AG08396 (cell line): ENCODE measurements at regions not wholly inside any gene's neighbourhood (a gene's known extent, or its start where the extent isn't known, plus 50 kb on each side); places are given as distances from the start of the nearest gene placed in this dataset.
A peak's percentile ranks its signal among the peaks of the same experiment; 100 is the strongest.

Experiments
- DNase-seq: peaks from one replicate; pipeline ENCODE4 v3.0.0; 2012; ENCODE audit warnings: low spot score, mixed read lengths

DNA sequence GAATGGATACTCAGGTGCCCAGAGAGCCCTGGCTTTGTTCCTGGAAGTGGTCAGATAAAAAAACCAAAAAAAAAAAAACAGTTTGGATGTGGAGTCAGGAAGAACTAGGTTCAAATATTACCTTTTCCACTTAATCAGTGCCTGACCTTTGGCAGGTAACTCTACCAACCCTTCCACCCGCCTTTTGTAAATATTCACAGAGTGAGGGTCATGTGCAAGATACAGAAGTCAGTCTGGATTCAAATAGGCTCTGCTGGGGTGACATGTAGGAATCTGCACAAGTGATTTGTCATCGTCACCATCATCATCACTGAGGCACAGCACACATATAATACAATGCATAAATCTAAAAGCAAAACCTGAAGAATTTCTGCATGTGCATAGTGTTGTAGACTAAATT lies 490.7 kb downstream of the MIAT start:
- DNase-seq = no peak

DNA sequence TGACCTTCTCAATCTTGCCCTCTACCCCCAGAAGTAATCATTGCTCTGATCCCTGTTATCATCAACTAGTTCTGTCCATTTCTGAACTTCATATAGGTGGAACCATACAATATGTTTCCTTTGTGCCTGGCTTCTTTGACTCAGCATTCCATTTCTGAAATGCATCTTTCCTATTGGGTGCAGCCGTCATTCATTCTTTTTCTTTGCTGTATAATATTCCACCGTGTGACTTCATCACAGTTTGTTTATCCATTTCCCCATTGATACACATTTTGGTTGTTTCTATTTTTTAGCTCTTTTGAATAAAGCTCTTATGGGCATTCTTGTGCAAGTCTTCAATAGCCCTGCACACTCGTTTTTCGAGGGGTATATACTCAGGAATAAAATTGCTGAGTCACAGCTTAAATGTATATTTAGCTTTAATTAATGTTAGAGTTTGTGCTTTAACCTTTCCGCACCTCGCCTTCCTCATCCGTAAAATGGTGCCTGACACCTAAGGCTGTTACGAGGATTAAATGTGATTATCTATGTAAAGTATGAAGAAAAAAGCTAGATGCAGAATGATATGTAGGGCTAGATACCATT lies 491.6 kb downstream of the MIAT start:
- no peak for DNase-seq

DNA sequence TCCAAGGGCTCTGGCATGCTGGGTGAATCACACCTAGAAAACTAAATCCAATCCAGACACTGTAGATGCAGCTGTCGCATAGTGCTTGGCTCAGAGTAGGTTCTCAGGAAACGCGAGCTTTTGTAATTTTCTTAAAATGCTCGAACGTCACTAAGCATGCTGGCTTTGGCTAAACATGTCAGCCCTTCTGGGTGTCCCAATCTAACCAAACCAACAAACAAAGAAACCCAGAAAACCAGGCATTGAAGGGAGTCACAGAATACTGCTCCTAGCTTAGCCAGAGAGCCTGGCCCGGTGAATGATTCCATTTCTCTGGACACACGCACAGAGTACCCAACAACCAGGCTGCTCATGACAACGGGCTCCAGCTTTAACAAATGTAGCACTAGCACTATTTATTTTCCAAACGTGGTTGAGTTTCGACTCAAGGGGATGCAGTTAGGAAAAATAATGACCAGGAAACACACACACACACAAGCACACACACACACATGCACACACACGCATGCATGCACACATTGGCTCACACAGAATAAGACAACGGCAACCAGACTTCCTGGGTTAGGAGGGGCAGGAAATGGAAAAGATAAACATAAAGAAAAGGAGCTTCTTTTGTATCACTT lies 492.6 kb downstream of the MIAT start:
- DNase-seq = no peak

DNA sequence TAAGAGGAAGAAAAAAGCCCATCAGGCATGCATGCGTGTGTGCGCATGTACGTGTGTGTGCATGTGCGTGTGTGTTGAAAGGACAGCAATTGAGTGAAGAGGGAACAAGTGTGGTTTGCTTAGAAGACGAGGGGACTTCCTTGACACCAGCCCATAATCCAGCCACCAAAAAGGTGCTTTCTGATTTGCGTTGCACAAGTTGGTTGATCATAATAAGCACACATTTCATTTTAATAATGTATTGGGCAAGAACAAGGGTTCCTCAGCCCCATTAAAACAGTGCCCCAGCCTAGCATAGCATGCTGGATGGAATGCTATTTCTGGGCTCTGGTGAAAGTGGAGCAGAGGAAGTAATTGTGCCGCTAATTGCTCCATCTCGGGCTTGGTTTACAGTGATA lies 493.2 kb downstream of the MIAT start:
- DNase-seq = no peak

DNA sequence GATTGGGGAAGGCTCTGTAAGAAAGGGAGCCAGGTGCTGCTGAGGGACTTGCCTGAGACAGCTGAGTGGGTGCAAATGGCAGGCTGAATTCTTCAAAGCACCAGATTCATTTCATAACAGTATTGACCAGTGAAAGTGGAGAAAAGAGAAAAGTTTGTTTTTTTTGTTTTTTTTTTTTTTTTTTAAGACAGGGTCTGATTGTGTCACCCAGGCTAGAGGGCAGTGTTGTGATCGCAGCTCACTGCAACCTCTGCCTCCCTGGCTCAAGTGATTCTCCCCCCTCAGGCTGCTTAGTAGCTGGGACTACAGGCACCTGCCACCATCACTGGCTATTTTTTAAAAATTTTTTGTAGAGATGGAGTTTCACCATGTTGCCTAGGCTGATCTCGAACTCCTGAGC lies 494.0 kb downstream of the MIAT start:
- DNase-seq = no peak

DNA sequence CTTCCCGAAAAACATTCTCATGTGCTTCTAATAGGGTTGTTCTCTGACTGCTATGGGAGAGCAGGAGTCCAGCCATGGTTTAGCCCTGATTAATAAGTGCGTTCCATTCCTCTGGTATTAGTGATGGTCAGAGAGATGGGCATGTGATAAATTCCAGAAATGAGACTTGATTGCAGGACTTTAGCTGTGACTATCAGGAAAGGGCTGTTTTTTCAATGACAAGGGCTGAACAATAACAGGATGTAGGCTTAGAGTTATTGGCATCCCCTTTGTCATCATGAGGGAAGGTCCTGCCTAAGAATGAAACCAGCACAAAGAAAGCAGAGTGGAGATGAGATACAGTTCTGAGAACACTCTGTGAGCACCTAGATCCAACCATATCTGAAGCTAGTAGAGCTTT lies 494.6 kb downstream of the MIAT start:
- no peak for DNase-seq

DNA sequence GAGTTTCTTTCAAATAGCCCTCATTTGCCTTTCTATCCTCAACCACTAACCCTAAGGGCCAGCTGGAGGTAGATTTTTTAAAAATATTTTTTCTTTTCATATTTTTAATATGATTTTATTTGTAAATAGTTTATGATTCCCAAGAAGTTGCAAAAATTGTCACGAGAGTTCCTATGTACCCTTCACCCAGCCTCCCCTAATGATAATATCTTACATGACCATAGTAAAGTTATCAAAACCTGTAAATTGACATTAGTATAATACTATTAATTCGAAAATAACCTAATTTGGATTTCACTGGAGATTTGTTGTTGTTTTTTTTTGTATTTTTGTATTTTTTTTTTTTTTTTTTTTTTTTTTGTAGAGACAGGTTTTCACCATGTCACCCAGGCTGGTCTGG lies 495.5 kb downstream of the MIAT start:
- no peak for DNase-seq

DNA sequence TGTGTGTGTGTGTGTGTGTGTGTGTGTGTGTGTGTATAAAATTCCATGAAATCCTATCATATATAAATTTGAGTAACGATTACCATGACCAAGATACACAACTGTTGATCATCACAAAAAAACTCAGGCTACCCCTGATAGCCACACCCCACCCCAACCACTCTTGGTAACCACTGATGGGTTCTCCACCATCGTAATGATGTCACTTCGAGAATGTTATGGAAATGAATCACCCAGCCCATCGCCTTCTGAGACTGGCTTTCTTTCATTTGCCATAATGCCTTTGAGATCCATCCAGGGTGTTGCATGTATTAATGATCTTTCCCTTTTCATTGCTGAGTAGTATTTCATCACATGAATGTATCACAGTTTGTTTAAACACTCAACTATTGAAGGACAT lies 496.0 kb downstream of the MIAT start:
- no peak for DNase-seq

DNA sequence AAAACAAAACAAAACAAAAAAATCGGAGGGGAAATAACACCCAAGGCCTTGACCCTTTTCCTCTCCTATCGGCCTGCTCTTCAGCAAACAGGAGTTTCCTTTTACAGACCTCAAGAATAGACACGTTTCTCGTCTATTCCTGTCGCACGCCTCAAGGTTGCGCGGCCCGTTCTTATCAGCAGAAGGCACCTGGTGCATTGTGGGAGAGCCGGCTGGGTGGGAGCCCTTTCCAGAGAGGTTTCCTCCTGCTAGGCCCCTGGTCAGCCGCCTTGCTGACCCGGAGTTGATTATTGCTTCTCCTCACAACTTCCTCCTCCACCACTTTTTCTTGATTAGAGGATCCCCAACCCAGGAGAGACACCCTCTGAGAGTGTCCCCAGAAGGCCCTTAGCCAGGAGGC lies 497.3 kb downstream of the MIAT start:
- DNase-seq = no peak

DNA sequence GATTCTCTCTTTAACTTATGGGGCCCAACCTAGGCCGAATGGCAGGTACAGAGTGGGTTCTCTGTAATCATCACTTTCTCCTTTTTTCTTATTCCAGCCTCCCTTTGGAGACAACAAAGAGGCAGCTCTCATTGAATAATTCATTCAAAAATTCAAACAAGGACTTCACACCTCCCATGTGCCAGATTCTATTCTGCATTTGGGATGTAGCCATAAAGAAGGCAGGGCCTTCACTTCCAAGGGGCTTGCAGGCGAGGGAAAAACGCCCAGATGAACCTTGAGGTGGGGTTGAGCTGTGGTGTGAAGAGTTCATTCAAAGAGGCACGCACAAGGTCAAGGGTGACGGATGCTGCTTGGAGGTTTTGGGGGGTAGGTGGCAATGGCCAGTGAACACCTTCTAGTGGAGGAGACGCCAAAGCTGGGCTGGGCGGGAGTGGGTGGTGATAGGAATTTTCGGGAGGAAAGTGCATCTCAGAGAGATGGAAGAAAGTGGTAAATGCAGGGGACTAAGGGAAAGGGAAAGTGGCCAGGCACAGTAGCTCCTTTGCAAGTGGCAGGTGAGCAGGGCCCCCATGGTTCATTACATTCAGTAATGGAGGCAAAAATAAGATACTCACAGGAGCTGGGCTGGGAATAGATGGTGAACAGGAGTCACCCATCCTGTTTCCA lies 499.6 kb downstream of the MIAT start:
- no peak for DNase-seq

DNA sequence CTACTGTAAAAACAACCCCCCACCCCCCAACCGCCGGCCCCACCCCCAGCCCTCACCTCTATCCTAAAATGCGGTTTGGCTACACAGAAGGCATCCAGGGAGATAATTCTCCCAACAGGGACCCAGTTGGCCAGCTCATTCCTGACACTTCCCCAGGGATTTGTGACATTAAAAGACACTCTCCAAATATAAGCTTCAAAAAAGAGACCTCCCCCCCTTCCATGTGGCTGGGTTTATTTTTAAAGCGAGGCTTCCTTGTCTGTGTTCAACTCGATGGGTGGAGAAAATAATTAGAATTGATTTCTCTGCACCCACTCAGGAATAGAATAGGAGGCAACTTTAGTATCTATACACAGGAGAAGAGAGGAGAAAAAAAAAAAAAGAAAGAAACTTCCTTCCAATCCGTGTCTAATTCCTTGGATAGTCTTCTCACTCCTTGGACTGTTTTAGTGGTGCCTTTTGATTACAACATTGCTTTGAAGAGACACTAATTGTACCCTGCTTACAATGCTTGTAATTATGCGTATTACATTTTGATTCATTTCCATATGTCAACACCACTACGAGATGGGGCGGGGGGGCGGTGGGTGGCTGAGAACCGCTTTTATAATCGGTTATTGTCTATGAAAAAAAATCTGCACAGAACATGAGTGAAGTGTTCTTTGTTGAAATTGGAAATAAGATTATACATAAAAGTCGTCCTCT lies 500.4 kb downstream of the MIAT start:
- no peak for DNase-seq

DNA sequence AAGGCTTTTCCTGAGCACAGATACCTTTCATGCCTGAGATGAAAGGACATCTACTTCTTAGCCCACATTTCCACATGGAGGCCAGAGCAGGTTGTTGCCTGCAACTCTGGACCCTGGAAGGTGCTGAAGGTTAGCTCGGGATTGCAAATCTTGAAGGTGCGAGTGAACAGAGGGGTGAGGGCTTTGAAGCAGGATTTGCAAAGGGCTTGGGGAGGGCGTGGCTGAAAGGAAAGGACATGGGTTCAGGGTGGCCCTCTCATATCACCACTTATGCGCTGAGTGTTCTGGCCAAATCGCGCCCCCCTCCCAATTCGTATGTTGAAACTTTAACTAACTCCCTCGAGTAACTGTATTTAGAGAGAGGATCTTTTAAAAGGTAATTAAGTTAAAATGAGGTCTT lies 501.6 kb downstream of the MIAT start:
- no peak for DNase-seq

DNA sequence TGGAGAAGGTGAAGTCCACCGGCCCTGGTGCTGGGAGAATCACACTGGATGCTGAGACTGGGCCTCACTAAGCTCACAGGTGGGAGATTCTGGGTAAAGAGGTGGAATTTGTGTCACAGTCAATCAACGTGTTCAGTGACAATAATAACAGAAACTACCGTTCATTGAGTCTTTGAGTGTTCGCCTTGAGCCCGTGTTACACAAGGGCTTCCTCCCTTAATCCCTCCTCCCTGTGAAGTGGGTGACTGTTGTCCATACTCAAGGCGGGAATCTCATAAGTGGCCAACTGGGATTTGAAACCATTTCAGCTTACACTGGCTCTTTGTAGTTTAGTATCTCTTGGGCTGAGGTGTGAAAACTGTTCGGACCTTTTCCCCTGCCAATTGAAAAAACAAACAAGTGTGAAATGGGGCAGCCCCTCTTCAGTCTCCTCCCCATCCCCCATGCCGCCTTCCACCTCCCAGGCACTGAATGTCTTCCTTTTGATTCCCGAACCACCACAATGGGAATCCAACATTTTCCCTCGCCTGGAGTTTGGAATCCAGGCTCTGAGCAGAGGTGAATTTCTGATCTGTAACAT lies 502.4 kb downstream of the MIAT start:
- DNase-seq = no peak

DNA sequence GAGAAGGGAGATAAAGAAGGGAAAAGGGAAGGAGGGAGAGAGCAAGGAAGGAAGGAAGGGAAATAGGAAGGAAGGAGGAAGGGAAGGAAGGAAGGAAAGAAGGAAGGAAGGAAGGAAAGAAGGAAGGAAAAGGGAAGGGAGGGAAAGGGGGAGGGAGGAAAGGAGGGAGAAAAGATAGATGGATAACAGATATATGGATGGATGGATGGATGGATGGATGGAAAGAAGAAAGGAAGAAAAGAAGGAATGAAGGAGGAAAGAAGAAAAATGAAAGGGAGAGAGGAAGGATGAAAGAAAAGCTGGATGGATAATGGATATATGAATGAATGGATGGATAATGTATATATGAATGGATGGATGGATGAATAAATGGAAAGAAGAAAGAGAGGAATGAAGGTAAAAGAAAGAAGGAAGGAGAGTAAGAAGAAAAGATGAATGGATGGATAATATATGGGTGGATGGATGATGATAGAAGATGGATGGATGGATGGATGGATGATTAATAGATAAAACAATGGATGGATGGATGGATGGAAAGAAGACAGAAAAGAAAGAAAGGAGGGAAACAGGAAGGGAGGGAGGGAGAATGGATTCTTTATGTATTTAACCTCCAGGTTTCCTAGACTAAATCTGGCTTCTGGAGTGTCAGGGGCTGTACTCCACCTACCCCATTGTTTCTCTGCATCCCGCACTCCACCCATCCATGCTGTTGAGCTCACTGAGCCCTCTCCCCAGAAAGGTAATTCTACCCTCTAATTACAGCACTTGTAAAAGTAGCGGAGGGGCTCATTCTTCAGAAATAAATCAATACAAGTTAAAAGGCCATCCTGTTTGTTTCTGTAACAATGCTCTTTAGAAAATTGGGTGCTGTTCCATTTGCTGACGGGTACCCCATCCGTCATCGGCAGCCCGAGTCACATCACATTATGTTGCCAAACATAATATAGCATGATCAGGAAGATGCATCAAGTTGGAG lies 506.1 kb downstream of the MIAT start:
- DNase-seq = no peak

DNA sequence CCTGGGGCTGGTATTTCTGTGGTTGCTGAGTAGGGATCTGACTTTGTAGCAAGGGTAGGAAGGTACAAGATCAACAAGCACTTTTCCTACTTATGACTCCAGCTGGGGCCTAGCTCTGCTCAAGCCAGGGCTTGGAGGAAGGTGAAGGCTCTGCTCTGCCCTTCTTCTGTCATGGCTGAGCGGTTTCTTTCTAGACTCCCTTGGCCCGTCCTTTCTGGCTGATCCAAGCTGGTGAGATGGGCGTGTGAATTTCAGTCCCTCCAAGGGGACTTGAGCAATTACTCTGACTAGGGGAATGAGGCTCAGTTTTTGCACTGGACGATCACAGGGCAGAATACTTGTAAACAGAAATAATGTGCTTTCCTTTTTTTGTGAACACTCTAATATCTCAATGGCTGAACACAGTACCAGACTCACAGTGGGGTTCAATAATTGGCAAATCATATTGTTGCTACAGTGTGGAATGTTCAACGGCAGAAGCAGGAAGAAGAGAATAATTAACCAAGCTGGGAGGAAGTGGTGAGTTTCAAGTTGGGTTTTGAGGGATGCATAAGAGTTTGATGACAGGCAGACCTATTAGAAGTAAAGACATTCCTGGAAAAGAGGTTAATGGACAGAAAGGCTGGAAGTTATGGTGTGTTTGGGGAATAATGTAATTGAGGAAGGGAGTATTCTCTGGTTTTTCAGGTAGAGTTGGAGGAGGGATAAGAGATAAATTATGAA lies 507.6 kb downstream of the MIAT start:
- DNase-seq = no peak

DNA sequence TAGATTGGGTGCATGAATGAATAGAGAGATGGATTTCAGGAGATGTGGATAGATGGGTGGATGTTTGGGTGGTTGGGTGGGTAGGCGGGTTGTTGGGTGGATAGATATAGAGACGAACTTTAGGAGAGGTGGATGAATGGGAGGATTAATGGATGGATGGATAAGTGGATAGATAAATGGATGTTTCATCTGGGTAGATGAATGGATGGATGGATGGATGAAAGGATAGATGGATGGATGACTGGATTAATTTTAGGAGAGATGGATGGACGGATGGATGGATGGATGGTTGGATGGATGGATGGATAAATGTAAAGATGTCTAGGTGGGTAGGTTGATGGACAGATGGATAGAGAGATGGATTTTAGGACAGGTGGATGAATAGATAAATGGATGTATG lies 511.3 kb downstream of the MIAT start:
- no peak for DNase-seq

DNA sequence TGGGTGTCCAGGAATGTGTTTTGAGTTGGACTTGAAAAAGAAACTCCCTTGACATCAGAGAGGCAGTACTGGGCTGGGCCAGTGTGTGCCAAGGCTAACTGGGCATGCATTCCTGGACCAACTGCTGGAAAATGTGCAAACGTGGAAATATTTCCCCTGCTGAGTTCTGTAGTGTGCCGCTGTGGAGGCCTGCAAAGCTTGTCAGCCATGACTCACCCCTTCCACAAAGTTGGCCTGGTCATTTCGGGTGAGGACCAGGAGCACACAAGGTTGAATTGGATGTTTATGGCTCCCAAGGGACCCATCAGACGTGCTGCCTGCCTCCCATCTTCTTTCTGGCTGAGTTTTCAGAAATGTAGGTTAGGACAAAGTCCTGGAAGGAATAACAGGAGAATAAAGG lies 513.1 kb downstream of the MIAT start:
- DNase-seq = peak; percentile 72

DNA sequence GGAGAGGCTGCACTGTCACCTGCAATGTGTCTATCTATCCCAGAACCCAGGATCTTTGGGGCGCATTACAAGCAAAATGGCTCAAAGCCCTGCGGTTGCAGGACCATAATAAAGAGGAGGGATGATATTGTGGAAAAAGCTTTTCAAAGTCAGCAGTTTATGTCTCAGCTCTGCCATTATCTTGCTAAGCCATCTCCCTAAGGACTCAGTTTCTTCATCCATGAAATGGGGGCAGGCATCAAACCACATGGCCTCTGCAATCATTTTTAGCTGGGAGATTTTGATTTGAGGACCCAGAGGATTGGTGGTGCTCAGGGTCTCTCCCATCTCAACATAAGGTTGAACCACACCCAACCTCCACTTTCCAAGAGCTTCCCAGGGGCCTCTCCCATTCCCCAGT lies 513.8 kb downstream of the MIAT start:
- DNase-seq = no peak

DNA sequence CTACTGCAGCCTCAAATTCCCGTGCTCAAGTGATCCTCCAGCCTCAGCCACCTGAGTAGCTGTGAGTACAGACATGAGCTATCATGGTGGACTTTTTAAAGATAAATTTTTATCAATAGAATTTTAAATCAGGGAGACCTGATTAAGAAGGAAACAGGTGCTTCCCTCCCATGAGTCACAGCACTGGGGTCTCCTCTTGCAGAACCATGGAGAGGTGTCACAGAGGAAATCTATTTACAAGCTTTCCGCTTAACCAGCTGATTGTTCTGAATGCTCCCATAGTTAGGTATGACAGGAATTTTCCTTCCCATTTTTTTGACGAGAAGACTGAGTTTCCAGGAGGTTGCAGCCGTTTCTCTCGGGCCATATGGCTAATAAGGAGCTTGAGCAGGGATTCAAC lies 516.1 kb downstream of the MIAT start:
- no peak for DNase-seq

DNA sequence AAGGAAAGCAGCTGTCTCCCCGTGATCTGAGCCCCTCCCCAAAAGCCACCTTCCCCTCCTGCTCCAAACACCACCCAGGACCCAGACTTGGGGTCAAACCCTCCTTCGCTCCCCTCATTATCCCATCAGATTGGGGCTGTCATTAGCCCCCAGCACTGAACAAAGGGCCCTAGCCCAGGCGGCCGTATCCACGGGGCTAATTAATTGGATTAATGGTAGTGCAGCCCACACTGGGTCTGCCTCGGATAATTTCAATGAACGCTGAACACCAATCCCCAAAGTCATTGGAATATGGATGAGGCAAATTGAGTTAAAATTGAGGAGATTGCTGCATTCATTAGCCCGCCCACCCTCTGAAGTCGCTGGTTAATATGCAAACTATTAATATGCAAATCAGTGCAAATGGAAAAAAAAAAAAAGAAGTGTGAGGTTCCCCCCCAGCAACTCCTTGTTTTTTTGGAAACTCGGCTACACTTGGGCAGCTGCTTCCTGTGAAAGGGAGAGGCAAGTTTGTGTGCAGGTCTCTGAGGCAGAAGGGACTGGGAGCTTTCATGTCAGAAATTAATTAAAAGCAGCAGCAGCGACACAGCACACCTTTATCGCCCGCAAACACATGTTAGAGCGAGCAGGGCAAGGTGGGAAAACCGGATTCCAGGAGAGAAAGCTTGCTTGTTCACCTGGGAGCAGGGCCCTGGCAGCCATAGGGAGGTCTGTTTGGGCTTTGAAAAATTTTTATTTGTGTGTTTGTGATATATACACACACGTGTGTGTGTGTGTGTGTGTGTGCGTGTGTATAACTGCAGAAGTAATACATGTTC lies 517.8 kb downstream of the MIAT start:
- no peak for DNase-seq
